Endothelial cell of umbilical vein (primary cell): ENCODE measurements at regions not wholly inside any gene's neighbourhood (a gene's known extent, or its start where the extent isn't known, plus 50 kb on each side); places are given as distances from the start of the nearest gene placed in this dataset.

Experiments used
- EZH2 ChIP-seq: IDR thresholded peaks from 2 replicates; pipeline ENCODE4 v1.6.1; 2012; ENCODE audit warnings: borderline replicate concordance, low read depth, mild to moderate bottlenecking, moderate library complexity, low read length, inconsistent platforms; ENCODE audit not compliant: severe bottlenecking
- FOS ChIP-seq: IDR thresholded peaks from 2 replicates; pipeline ENCODE4 v1.6.1; 2011; ENCODE audit warnings: mild to moderate bottlenecking, low read length, moderate library complexity, borderline replicate concordance; ENCODE audit not compliant: insufficient read depth
- JUN ChIP-seq: IDR thresholded peaks from 2 replicates; pipeline ENCODE4 v1.6.1; 2011; ENCODE audit warnings: borderline replicate concordance, low read depth; ENCODE audit not compliant: insufficient read length, insufficient read depth
- MAX ChIP-seq: IDR thresholded peaks from 2 replicates; pipeline ENCODE4 v1.6.1; 2011; ENCODE audit not compliant: insufficient read depth, insufficient read length
- MYC ChIP-seq: IDR thresholded peaks from one replicate; pipeline ENCODE4 v1.6.1; 2011; ENCODE audit warnings: mild to moderate bottlenecking, low read depth, low read length
- POLR2A ChIP-seq: IDR thresholded peaks from 2 replicates; pipeline ENCODE4 v1.6.1; 2012; ENCODE audit warnings: low read depth, mild to moderate bottlenecking, control low read depth, low read length
- POLR2AphosphoS5 ChIP-seq: IDR thresholded peaks from 2 replicates; pipeline ENCODE4 v1.6.1; 2012; ENCODE audit warnings: low read depth, mild to moderate bottlenecking, control low read depth, low read length, moderate library complexity; ENCODE audit not compliant: insufficient read depth
- TF ChIP-seq, protein P1 (sequence below), 2 donors: IDR thresholded peaks; 1 replicate in 1 of 2; 2 replicates in 1 of 2; pipeline ENCODE4 v1.5.1; 2011; ENCODE audit warnings: low read length in 2 of 2, mild to moderate bottlenecking in 2 of 2, moderate library complexity in 2 of 2, control low read depth in 1 of 2, inconsistent platforms in 1 of 2, low read depth in 1 of 2; ENCODE audit not compliant: insufficient read depth in 1 of 2; ENCODE audit errors: extremely low read depth in 1 of 2

- TF ChIP-seq POLR2AphosphoS5 (no peak), POLR2A (no peak), JUN (no peak), FOS (no peak), EZH2 (no peak), MAX (no peak), MYC (no peak)
- TF ChIP-seq, protein P1, sequence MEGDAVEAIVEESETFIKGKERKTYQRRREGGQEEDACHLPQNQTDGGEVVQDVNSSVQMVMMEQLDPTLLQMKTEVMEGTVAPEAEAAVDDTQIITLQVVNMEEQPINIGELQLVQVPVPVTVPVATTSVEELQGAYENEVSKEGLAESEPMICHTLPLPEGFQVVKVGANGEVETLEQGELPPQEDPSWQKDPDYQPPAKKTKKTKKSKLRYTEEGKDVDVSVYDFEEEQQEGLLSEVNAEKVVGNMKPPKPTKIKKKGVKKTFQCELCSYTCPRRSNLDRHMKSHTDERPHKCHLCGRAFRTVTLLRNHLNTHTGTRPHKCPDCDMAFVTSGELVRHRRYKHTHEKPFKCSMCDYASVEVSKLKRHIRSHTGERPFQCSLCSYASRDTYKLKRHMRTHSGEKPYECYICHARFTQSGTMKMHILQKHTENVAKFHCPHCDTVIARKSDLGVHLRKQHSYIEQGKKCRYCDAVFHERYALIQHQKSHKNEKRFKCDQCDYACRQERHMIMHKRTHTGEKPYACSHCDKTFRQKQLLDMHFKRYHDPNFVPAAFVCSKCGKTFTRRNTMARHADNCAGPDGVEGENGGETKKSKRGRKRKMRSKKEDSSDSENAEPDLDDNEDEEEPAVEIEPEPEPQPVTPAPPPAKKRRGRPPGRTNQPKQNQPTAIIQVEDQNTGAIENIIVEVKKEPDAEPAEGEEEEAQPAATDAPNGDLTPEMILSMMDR (IDR thresholded peaks at IDR 0.05; ENCODE audit: extremely low read depth in 1 of 2, insufficient read depth in 1 of 2, low read depth in 1 of 2, low read length in 2 of 2): no peak
These were observed 397.3 kb upstream of the CCDC179 start for GRCh38 chr11:23257556-23257955.
